Stimulated activated CD4-positive, alpha-beta T cell treated with anti-CD3 and anti-CD28 coated beads, Interleukin-4, amount 100 ng/mL, for 48 hours (primary cell): ENCODE measurements at regions not wholly inside any gene's neighbourhood (a gene's known extent, or its start where the extent isn't known, plus 50 kb on each side); places are given as distances from the start of the nearest gene placed in this dataset.

ENCODE experiments used
- DNase-seq, 2 donors: peaks; one replicate each; pipeline ENCODE4 v3.0.0-alpha.2; 2020; ENCODE audit warnings: low read depth in 2 of 2

DNA sequence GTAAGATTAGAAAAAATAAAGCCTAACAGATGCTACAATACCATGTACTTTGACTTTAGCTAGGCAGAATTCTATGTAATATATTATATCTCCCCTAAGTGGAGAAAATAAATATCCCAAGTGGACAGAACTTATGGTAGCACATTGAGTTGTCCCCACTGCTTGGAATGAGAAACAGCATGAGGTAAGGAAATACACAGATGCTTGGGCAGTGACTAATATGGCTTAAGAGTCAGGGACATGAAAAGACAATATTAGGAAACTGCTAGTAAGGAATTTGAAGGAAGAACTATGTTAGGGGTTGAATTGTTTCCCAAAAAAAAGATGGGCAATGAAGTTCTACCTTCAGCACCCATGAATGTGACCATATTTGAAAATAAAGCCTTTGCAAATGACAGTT is 2265.1 kb downstream of the PCDH7 start:
- no peak for DNase-seq

GRCh38 chr4:32986236-32986635 is 2266.1 kb downstream of the PCDH7 start:
- DNase-seq, result no peak

- DNase-seq, result no peak
These were observed 2266.9 kb downstream of the PCDH7 start for GRCh38 chr4:32987111-32987510.

DNA sequence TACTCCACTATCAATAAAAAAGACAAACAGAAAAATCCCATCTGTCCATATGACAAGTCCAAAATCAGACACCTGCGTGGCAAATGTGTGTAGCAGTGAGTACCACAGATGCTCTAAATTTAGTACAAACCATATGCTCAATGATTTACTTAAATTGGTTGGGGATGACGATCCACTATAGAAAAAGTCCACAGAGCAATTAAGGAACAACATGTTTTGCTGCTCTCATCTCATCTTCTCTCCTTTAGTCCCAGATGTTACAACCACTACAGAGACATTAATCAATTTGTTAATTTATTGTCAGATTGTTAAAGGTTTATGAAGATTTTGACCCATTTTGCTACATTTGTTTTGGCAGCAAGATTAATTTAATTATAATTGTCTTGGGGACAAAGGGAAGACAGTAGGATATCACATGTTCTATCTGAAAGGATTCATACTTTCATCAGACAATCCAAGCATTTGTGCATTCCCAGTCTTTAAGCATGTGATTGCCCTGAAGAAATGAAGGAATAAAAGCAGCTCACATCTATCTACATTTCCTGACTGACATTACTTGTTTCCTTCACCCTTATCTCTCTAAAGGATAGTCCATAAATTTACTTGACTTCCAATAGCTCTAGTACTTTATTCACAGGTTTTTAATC is 2268.1 kb downstream of the PCDH7 start:
- no peak for DNase-seq

- no peak for DNase-seq
These were observed 2271.5 kb downstream of the PCDH7 start for GRCh38 chr4:32991663-32992062.

DNA sequence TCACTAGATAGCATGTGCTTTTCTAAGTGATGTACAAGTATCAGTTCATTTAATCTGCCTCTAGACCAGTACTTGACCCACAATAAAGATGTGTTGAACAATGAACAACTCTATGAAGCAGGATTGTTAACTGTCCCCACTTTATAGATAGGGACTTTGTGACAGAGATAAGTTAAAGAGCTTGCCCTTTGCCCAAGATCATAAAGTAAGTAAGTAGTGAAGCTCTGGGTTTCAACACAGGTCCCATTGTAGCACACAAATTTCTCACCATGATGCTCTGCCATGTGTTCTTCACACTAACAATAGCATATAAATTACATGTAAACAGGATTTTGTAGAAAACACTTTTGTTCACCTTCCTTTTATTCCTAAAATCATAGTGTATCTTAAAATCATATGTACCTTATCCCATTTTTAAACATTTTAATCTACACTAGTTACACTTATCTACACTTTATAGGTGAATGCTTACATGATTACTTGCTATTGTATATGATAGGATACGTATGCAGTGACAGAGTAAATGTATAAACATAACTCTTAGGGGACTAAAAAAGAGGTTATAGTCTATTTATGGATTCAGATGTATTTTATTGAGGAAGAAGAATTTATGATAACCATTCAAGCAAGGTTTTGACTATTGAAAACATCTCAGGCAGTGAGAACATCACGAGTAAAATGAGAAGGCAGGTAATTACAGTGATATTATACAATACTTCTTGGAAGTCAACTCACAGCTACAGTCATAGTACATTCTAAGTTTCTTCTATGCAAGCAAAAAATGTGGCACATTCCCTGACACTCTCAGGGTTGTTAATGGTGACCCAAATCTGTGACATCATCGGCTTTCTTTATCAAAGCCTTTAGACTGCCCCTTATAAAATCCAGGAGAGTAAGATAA is 2275.1 kb downstream of the PCDH7 start:
- DNase-seq, result no peak

DNA sequence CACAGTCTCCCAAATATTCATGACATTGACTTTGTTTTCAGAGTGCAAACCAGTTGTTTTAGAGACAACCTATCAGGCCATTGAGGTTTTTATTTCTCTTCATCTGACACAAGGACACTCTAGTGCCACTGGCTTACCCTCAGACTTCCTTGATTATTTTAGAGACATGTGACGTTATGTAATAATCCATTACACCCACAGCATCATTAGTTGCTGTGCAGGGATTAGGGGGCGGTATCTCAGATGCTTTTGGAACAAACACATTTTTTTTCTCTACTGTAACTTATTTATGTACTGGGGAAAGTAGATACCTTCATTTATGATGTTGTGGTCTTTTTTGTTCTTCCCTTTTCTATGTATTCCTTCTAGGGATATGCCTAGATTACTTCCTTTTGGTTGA is 2293.1 kb downstream of the PCDH7 start:
- no peak for DNase-seq

DNA sequence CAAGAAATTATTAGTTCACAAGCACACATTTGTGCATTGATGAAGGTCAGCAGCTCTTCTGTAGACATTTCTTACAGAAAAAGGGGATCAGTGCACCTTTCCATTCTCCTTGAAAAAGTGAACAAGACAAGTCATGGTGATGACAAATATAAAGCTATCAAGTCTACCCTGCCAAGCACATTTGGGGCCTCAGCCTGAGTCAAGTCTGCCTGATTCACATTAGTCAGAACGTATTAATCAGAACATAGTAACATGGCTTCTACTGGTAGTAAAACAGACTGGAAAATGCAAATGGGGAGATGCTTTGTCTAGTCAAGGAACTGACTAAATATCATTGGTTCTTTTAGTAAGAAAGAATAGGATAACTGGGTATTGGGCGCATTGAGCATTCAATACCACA is 2305.1 kb downstream of the PCDH7 start:
- DNase-seq, result no peak

GRCh38 chr4:33029976-33030375 is 2309.8 kb downstream of the PCDH7 start:
- DNase-seq, result no peak

DNA sequence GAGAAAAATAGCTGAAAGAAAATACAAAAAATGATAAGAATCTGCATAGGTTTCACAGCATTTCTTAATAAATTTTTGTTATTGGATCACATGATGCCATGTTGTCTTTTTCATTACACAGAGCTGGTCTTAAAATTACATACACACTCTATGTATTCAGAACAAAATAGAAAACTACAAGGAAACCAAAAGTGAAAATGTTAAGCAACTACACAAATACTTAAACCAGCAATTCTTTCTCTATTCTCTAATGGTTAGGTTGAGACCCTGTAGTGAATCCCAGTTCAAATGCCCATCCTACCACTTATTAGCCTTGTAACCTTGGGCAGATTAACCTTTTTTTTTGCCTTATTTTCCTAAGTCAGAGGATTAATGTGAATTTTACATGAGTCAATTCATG is 2311.2 kb downstream of the PCDH7 start:
- DNase-seq, result no peak

DNA sequence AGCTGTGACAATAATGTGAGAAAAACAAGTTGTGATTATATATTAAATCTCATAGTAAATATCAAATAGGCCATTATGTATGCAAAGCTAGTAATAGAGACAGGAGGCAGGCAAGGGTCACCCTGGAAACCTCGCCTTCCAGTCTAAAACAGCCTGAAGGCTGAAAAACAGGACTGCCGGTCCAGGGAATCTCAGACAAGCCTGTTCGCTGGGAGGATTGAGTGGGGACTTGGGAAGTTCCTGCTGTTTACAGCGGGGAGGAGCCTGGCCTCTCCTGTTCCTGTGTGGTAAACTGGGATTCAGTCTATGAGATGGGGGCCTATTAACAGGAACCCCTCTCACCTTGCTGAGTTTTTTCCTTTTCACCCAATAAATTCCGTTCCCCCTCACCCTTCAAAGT is 2317.3 kb downstream of the PCDH7 start:
- no peak for DNase-seq

DNA sequence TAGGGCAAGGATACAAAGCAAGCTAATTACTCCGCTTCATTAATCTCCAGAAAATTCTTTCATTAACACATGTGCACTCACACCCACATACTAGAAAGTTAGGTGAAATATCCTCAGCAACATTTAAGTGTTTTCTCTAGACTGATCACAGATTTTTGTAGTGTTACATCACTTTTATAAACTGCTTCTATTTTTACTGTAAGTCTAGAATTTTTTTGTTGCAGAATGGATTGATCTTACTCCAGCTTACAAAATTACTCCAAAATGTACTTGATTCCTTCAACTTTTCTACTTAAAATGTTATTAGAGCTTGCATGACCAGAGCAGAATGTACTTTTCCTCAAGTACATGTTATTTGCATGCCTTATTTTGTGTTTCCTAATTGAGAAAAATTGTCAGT is 2325.2 kb downstream of the PCDH7 start:
- DNase-seq, result no peak

GRCh38 chr4:33052241-33052640 is 2332.1 kb downstream of the PCDH7 start:
- DNase-seq, result no peak

GRCh38 chr4:33054161-33054560 is 2334.0 kb downstream of the PCDH7 start:
- no peak for DNase-seq

GRCh38 chr4:33054656-33055196 is 2334.6 kb downstream of the PCDH7 start:
- no peak for DNase-seq

DNA sequence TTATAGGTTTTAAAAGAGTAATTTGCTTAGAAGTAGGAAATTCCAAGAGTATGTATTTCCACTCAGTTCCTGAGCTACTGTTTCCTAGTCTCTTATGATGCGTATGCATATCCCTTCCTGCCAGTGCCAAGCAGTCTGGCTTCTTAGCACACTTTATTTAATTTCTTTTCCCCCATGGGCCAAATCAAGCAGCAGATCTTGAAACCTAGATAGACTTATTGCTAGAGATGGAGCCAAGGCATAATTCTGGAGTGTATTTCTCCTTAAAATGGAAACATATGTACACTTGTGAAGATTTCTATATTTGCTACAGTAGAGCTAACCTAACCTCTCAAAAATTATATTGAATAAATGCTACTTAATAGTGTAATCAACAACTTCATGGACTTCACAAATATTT is 2337.6 kb downstream of the PCDH7 start:
- DNase-seq, result no peak

GRCh38 chr4:33058998-33059397 is 2338.8 kb downstream of the PCDH7 start:
- no peak for DNase-seq

- no peak for DNase-seq
These were observed 2340.7 kb downstream of the PCDH7 start for GRCh38 chr4:33060674-33061542.

- no peak for DNase-seq
These were observed 2341.6 kb downstream of the PCDH7 start for GRCh38 chr4:33061727-33062126.

DNA sequence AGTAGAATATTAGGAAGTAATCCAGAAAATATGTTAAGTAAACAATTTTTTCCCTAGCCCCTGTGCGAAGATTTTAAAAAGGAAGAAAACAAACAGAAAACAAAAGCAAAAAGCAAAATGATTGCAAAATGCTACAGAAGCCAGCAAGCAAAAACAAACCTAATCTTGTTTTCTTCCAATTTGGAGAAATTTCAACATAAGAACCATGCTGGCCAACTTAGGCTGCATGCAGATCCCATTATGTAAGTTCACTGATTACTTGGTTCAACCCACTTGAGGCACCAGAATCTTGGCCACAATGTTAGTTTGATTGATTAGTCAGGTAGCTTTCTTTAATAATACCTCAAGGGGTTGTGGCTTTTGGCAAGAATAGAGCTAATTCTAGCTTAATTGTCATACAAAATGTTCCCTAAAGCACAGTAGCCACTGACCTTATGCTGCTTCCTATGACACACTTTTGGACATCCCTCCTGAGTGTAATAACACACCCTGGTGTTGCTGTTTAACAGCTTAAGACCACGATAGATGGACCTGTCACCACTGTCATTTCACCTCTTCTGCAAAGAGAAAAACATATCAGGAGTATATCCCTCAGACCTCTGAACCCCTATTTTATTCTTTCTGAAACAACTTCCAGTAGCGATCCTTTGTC is 2342.1 kb downstream of the PCDH7 start:
- DNase-seq, result no peak

GRCh38 chr4:33063241-33063640 is 2343.1 kb downstream of the PCDH7 start:
- DNase-seq, result no peak

DNA sequence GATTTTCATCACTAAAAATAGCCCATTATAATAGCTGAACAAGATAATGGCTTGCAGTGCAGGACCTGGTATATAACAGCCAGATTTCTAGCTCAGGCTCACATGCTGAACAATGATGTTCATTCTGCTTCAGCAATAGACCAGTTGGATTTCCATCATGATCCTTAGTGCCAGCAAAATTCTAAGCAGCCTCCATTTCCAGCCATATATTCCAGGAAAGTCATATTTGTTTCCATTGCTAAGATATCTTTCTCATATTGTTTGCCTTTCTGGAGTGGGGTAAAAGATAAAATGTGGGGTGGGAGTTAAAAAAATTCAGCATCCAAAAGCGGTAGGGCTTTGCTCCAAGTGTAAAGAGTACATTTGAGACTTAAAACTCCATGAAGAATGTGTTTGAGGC is 2344.1 kb downstream of the PCDH7 start:
- no peak for DNase-seq
